ENCODE measurements at regions not wholly inside any gene's neighbourhood (a gene's known extent, or its start where the extent isn't known, plus 50 kb on each side); places are given as distances from the start of the nearest gene placed in this dataset.
A peak's percentile ranks its signal among the peaks of the same experiment; 100 is the strongest.

DNA sequence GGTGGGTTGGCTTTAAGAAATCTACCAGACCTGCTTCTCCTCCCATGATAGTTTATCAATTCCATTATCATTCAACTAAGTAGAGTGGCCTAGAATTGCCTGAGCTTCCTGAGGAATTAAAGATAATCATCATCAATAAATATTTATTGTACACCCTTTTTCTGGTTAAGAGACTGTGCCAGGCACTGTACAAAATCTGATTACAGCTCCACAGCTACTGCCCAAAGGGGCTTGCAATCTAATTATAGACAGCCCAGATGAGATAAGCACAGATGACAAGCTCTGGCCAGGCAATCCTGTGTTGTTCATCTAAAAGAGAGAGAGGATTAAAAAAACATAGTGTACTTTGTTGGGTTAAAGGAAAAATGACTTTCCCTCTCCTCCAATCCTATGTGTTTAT, 586.4 kb downstream of the GATA3 start:
- ATAC-seq: peak; percentile 40; the same call in 1 of the 3 replicates
- TF ChIP-seq, protein P1, sequence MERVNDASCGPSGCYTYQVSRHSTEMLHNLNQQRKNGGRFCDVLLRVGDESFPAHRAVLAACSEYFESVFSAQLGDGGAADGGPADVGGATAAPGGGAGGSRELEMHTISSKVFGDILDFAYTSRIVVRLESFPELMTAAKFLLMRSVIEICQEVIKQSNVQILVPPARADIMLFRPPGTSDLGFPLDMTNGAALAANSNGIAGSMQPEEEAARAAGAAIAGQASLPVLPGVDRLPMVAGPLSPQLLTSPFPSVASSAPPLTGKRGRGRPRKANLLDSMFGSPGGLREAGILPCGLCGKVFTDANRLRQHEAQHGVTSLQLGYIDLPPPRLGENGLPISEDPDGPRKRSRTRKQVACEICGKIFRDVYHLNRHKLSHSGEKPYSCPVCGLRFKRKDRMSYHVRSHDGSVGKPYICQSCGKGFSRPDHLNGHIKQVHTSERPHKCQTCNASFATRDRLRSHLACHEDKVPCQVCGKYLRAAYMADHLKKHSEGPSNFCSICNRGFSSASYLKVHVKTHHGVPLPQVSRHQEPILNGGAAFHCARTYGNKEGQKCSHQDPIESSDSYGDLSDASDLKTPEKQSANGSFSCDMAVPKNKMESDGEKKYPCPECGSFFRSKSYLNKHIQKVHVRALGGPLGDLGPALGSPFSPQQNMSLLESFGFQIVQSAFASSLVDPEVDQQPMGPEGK (CRISPR knock-in tag; IDR thresholded peaks at IDR 0.05; ENCODE audit: borderline replicate concordance): no peak
- TF ChIP-seq CSDC2 (CRISPR knock-in tag; IDR thresholded peaks at IDR 0.05) (no peak), TOX (CRISPR knock-in tag; IDR thresholded peaks at IDR 0.05; ENCODE audit: borderline replicate concordance) (no peak), ZC3H10 (CRISPR knock-in tag; IDR thresholded peaks at IDR 0.05) (no peak), ZFP30 (CRISPR knock-in tag; IDR thresholded peaks at IDR 0.05) (no peak), ZNF70 (CRISPR knock-in tag; IDR thresholded peaks at IDR 0.05) (no peak), GLIS3 (CRISPR knock-in tag; IDR thresholded peaks at IDR 0.05) (peak; percentile 94), ZFP3 (CRISPR knock-in tag; IDR thresholded peaks at IDR 0.05) (no peak), TCF4 (CRISPR knock-in tag; IDR thresholded peaks at IDR 0.05; ENCODE audit: borderline replicate concordance) (peak; percentile 99), ESRRG (CRISPR knock-in tag; IDR thresholded peaks at IDR 0.05) (peak; percentile 59; the same call in 1 of the 2 replicates), ZNF8 (CRISPR knock-in tag; IDR thresholded peaks at IDR 0.05) (peak; percentile 96), PPARA (CRISPR knock-in tag; IDR thresholded peaks at IDR 0.05; ENCODE audit: borderline replicate concordance) (peak; percentile 80; the same call in 1 of the 2 replicates), ZNF565 (CRISPR knock-in tag; conservative IDR thresholded peaks at IDR 0.05; ENCODE audit: low read depth) (peak; percentile 75; the same call in 1 of the 2 replicates), ISL1 (CRISPR knock-in tag; IDR thresholded peaks at IDR 0.05) (peak; percentile 75), OSR1 (CRISPR knock-in tag; IDR thresholded peaks at IDR 0.05) (no peak)
- TF ChIP-seq, protein P2, sequence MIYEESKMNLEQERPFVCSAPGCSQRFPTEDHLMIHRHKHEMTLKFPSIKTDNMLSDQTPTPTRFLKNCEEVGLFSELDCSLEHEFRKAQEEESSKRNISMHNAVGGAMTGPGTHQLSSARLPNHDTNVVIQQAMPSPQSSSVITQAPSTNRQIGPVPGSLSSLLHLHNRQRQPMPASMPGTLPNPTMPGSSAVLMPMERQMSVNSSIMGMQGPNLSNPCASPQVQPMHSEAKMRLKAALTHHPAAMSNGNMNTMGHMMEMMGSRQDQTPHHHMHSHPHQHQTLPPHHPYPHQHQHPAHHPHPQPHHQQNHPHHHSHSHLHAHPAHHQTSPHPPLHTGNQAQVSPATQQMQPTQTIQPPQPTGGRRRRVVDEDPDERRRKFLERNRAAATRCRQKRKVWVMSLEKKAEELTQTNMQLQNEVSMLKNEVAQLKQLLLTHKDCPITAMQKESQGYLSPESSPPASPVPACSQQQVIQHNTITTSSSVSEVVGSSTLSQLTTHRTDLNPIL (CRISPR knock-in tag; IDR thresholded peaks at IDR 0.05; ENCODE audit: low read depth): peak; percentile 50; the same call in 1 of the 2 replicates
- TF ChIP-seq, protein P3, sequence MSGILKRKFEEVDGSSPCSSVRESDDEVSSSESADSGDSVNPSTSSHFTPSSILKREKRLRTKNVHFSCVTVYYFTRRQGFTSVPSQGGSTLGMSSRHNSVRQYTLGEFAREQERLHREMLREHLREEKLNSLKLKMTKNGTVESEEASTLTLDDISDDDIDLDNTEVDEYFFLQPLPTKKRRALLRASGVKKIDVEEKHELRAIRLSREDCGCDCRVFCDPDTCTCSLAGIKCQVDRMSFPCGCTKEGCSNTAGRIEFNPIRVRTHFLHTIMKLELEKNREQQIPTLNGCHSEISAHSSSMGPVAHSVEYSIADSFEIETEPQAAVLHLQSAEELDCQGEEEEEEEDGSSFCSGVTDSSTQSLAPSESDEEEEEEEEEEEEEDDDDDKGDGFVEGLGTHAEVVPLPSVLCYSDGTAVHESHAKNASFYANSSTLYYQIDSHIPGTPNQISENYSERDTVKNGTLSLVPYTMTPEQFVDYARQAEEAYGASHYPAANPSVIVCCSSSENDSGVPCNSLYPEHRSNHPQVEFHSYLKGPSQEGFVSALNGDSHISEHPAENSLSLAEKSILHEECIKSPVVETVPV (CRISPR knock-in tag; IDR thresholded peaks at IDR 0.05): peak; percentile 93
- TF ChIP-seq, protein P4, sequence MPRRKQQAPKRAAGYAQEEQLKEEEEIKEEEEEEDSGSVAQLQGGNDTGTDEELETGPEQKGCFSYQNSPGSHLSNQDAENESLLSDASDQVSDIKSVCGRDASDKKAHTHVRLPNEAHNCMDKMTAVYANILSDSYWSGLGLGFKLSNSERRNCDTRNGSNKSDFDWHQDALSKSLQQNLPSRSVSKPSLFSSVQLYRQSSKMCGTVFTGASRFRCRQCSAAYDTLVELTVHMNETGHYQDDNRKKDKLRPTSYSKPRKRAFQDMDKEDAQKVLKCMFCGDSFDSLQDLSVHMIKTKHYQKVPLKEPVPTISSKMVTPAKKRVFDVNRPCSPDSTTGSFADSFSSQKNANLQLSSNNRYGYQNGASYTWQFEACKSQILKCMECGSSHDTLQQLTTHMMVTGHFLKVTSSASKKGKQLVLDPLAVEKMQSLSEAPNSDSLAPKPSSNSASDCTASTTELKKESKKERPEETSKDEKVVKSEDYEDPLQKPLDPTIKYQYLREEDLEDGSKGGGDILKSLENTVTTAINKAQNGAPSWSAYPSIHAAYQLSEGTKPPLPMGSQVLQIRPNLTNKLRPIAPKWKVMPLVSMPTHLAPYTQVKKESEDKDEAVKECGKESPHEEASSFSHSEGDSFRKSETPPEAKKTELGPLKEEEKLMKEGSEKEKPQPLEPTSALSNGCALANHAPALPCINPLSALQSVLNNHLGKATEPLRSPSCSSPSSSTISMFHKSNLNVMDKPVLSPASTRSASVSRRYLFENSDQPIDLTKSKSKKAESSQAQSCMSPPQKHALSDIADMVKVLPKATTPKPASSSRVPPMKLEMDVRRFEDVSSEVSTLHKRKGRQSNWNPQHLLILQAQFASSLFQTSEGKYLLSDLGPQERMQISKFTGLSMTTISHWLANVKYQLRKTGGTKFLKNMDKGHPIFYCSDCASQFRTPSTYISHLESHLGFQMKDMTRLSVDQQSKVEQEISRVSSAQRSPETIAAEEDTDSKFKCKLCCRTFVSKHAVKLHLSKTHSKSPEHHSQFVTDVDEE (CRISPR knock-in tag; IDR thresholded peaks at IDR 0.05): peak; percentile 95

DNA sequence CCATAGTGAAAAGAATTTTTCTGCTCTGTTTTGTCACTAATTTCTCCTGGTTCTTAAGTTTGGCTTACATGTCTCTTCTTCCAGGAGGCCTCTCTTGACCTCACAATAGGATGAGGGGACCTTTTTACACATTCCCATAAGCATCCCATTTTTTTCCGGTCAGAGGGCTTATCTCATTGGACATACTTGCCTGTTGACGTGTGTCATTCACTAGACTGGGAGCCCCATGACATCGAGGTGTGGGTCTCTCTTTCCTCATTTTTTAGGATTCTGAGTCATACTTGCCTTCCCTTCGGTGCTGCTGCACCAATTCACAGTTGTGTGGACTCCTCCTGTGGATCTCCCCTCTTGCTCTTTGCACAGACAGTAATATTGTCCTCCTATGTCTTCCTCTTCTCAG, 601.8 kb downstream of the GATA3 start:
- no peak for ATAC-seq
- TF ChIP-seq RARB (CRISPR knock-in tag; IDR thresholded peaks at IDR 0.05) (no peak), BACH2 (CRISPR knock-in tag; IDR thresholded peaks at IDR 0.05; ENCODE audit: borderline replicate concordance) (no peak), CSDC2 (CRISPR knock-in tag; IDR thresholded peaks at IDR 0.05) (no peak), ZC3H10 (CRISPR knock-in tag; IDR thresholded peaks at IDR 0.05) (no peak), ZFP3 (CRISPR knock-in tag; IDR thresholded peaks at IDR 0.05) (no peak), ISL1 (CRISPR knock-in tag; IDR thresholded peaks at IDR 0.05) (no peak), ESRRG (CRISPR knock-in tag; IDR thresholded peaks at IDR 0.05) (no peak), ZFP30 (CRISPR knock-in tag; IDR thresholded peaks at IDR 0.05) (no peak), ARNTL (CRISPR knock-in tag; IDR thresholded peaks at IDR 0.05; ENCODE audit: borderline replicate concordance, low read depth) (no peak), SNAI2 (CRISPR knock-in tag; IDR thresholded peaks at IDR 0.05) (no peak), PPARA (CRISPR knock-in tag; IDR thresholded peaks at IDR 0.05; ENCODE audit: borderline replicate concordance) (no peak), TOX (CRISPR knock-in tag; IDR thresholded peaks at IDR 0.05; ENCODE audit: borderline replicate concordance) (no peak), OSR1 (CRISPR knock-in tag; IDR thresholded peaks at IDR 0.05) (no peak), TCF4 (CRISPR knock-in tag; IDR thresholded peaks at IDR 0.05; ENCODE audit: borderline replicate concordance) (no peak)
- TF ChIP-seq, protein P3 (CRISPR knock-in tag; IDR thresholded peaks at IDR 0.05): no peak
- TF ChIP-seq, protein P4 (CRISPR knock-in tag; IDR thresholded peaks at IDR 0.05): no peak
- TF ChIP-seq, protein P5, sequence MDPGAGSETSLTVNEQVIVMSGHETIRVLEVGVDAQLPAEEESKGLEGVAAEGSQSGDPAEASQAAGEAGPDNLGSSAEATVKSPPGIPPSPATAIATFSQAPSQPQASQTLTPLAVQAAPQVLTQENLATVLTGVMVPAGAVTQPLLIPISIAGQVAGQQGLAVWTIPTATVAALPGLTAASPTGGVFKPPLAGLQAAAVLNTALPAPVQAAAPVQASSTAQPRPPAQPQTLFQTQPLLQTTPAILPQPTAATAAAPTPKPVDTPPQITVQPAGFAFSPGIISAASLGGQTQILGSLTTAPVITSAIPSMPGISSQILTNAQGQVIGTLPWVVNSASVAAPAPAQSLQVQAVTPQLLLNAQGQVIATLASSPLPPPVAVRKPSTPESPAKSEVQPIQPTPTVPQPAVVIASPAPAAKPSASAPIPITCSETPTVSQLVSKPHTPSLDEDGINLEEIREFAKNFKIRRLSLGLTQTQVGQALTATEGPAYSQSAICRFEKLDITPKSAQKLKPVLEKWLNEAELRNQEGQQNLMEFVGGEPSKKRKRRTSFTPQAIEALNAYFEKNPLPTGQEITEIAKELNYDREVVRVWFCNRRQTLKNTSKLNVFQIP (CRISPR knock-in tag; IDR thresholded peaks at IDR 0.05; ENCODE audit: borderline replicate concordance, low read depth): no peak
